ENCODE measurements at regions not wholly inside any gene's neighbourhood (a gene's known extent, or its start where the extent isn't known, plus 50 kb on each side); places are given as distances from the start of the nearest gene placed in this dataset.
A peak's percentile ranks its signal among the peaks of the same experiment; 100 is the strongest.
"Not testable (repeated sequence)": the region's sequence is repeated elsewhere in the genome, so short reads cannot be mapped to it uniquely, and the experiment has no call there.

GRCh38 chr4:105042451-105042850 is 104.2 kb upstream of the TET2 start:
- DNase-seq (ENCODE audit: low spot score): no peak

GRCh38 chr4:105050896-105051295 is 95.8 kb upstream of the TET2 start:
- no peak for DNase-seq (ENCODE audit: low spot score)

GRCh38 chr4:105057370-105058105 is 89.1 kb upstream of the TET2 start:
- no peak for DNase-seq (ENCODE audit: low spot score)

- peak; percentile 33 for DNase-seq (ENCODE audit: low spot score)
Observed at GRCh38 chr4:105058177-105058812, 88.4 kb upstream of the TET2 start.

GRCh38 chr4:105059337-105059736 is 87.3 kb upstream of the TET2 start:
- DNase-seq (ENCODE audit: low spot score): no peak

GRCh38 chr4:105060628-105061027 is 86.0 kb upstream of the TET2 start:
- no peak for DNase-seq (ENCODE audit: low spot score)

- peak; percentile 14 for DNase-seq (ENCODE audit: low spot score)
Observed at GRCh38 chr4:105061136-105061696, 85.5 kb upstream of the TET2 start.

GRCh38 chr4:105061731-105062130 is 84.9 kb upstream of the TET2 start:
- no peak for DNase-seq (ENCODE audit: low spot score)

GRCh38 chr4:105066401-105066800 is 80.3 kb upstream of the TET2 start:
- DNase-seq (ENCODE audit: low spot score): no peak

- no peak for DNase-seq (ENCODE audit: low spot score)
Observed at GRCh38 chr4:105067431-105067830, 79.2 kb upstream of the TET2 start.

- no peak for DNase-seq (ENCODE audit: low spot score)
Observed at GRCh38 chr4:105067946-105068345, 78.7 kb upstream of the TET2 start.

- no peak for DNase-seq (ENCODE audit: low spot score)
Observed at GRCh38 chr4:105068516-105068915, 78.2 kb upstream of the TET2 start.

GRCh38 chr4:105072095-105072494 is 74.6 kb upstream of the TET2 start:
- not testable (repeated sequence) for DNase-seq (ENCODE audit: low spot score)

GRCh38 chr4:105074097-105074496 is 72.6 kb upstream of the TET2 start:
- DNase-seq (ENCODE audit: low spot score): no peak

GRCh38 chr4:105075045-105075444 is 71.6 kb upstream of the TET2 start:
- DNase-seq (ENCODE audit: low spot score): no peak

- peak; percentile 30 for DNase-seq (ENCODE audit: low spot score)
Observed at GRCh38 chr4:105088110-105088879, 58.4 kb upstream of the TET2 start.

- peak; percentile 80 for DNase-seq (ENCODE audit: low spot score)
Observed at GRCh38 chr4:105092356-105092755, 54.3 kb upstream of the TET2 start.

- DNase-seq (ENCODE audit: low spot score): no peak
Observed at GRCh38 chr4:105092768-105093167, 53.9 kb upstream of the TET2 start.

GRCh38 chr4:105093975-105094374 is 52.7 kb upstream of the TET2 start:
- no peak for DNase-seq (ENCODE audit: low spot score)

Measured in LoVo (cell line).